Natural killer cell (primary cell): ENCODE measurements at regions not wholly inside any gene's neighbourhood (a gene's known extent, or its start where the extent isn't known, plus 50 kb on each side); places are given as distances from the start of the nearest gene placed in this dataset.

Experiments used
- ATAC-seq, 3 donors: fragments of 150-1000 bp in 2 of 3; fragments of 200-7000 bp in 1 of 3; cut with Tn5 transposase; 1 replicate in 1 of 3; 2 replicates in 2 of 3; pipeline ENCODE4 v1.10.0; 2021; ENCODE audit warnings: mild to moderate bottlenecking in 2 of 3, moderate library complexity in 2 of 3
- DNase-seq, 2 donors: peaks; one replicate each; pipeline versions ENCODE4 v3.0.0 to v3.0.0-alpha.2; 2013 to 2021; ENCODE audit warnings: mixed read lengths in 1 of 2
- H3K27ac ChIP-seq: one replicate; pipeline ENCODE4 v1.5.1; 2013; ENCODE audit warnings: mild to moderate bottlenecking, low read length
- H3K27me3 ChIP-seq: one replicate; pipeline ENCODE4 v1.6.1; 2013; ENCODE audit warnings: low read length; ENCODE audit not compliant: control insufficient read depth, insufficient read depth
- H3K36me3 ChIP-seq: one replicate; pipeline ENCODE4 v1.6.1; 2013; ENCODE audit warnings: low read length; ENCODE audit not compliant: control insufficient read depth, insufficient read depth
- H3K4me1 ChIP-seq: one replicate; pipeline ENCODE4 v1.6.1; 2013; ENCODE audit warnings: low read length; ENCODE audit not compliant: control insufficient read depth, insufficient read depth
- H3K4me3 ChIP-seq: one replicate; pipeline ENCODE4 v1.5.1; 2013; ENCODE audit warnings: low read length
- H3K9me3 ChIP-seq: one replicate; pipeline ENCODE4 v1.6.1; 2013; ENCODE audit warnings: low read length; ENCODE audit not compliant: control insufficient read depth, insufficient read depth
- H3K27ac Mint-ChIP-seq, 2 donors: one replicate each; pipeline ENCODE4 v1.8.0; 2022; ENCODE audit warnings: mild to moderate bottlenecking in 2 of 2, mixed read lengths in 2 of 2, moderate library complexity in 1 of 2
- H3K27me3 Mint-ChIP-seq, 2 donors: one replicate each; pipeline ENCODE4 v1.8.0; 2022; ENCODE audit warnings: low read depth in 2 of 2, mixed read lengths in 2 of 2
- H3K36me3 Mint-ChIP-seq: one replicate; pipeline ENCODE4 v1.8.0; 2022; ENCODE audit warnings: mixed read lengths
- H3K4me1 Mint-ChIP-seq, 2 donors: one replicate each; pipeline ENCODE4 v1.8.0; 2022; ENCODE audit warnings: mixed read lengths in 2 of 2
- H3K4me3 Mint-ChIP-seq: one replicate; pipeline ENCODE4 v1.8.0; 2022; ENCODE audit warnings: mild to moderate bottlenecking, moderate library complexity, mixed read lengths
- H3K9me3 Mint-ChIP-seq, 2 donors: one replicate each; pipeline ENCODE4 v1.8.0; 2022; ENCODE audit warnings: mixed read lengths in 2 of 2
- WGBS: methylation state at CpG from one replicate; pipeline ENCODE4 v1.1.7; 2013; ENCODE audit warnings: missing lambda C conversion rate; ENCODE audit not compliant: insufficient coverage; 5-methylcytosine and 5-hydroxymethylcytosine counted together
- intact Hi-C: fragments of 100-400 bp; cut with micrococcal nuclease; formaldehyde crosslinking; loops from one replicate; pipeline ENCODE4 v1.14.2; 2022
- TF ChIP-seq, protein P1 (sequence below): fragments of 200-600 bp; IDR thresholded peaks from one replicate; pipeline ENCODE4 v1.8.0; 2022; ENCODE audit warnings: antibody characterized with exemption

DNA sequence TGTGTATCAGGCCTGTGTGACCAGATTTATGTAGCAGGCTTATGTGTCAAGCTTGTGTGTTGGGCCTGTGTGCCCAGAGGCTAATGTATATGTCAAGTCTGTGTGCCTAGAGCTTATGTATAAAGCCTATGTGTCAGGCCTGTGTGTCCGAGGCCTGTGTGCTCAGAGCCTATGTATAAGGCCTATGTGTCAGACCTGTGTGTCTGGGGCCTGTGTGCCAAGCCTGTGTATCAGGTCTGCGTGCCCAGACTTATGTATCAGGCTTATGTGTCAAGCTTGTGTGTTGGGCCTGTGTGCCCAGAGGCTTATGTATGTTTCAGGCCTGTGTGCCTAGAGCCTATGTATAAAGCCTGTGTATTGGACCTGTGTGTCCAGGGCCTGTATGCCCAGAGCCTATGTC is 249.3 kb upstream of the AVPR1A start:
- no peak for DNase-seq
- no peak overlapping the region for H3K4me3 Mint-ChIP-seq
- WGBS, result 90% methylated on average over 2 of the region's 2 CpGs
- TF ChIP-seq, protein P1, sequence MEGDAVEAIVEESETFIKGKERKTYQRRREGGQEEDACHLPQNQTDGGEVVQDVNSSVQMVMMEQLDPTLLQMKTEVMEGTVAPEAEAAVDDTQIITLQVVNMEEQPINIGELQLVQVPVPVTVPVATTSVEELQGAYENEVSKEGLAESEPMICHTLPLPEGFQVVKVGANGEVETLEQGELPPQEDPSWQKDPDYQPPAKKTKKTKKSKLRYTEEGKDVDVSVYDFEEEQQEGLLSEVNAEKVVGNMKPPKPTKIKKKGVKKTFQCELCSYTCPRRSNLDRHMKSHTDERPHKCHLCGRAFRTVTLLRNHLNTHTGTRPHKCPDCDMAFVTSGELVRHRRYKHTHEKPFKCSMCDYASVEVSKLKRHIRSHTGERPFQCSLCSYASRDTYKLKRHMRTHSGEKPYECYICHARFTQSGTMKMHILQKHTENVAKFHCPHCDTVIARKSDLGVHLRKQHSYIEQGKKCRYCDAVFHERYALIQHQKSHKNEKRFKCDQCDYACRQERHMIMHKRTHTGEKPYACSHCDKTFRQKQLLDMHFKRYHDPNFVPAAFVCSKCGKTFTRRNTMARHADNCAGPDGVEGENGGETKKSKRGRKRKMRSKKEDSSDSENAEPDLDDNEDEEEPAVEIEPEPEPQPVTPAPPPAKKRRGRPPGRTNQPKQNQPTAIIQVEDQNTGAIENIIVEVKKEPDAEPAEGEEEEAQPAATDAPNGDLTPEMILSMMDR, result no peak
- no peaks in the 10 kb centered on the region for H3K27me3 Mint-ChIP-seq
- H3K4me1 Mint-ChIP-seq, result no peaks in the 10 kb centered on the region
- H3K27me3 ChIP-seq, result no peaks in the 10 kb centered on the region
- peaks cover 4 to 9% of the 10 kb centered on the region in 2 donors for H3K9me3 Mint-ChIP-seq
- H3K27ac Mint-ChIP-seq, result no peak overlapping the region
- H3K4me3 ChIP-seq, result no peak overlapping the region
- ATAC-seq, result peak in 1 of 3 donors; percentile 21
- intact Hi-C loops, result no loop called here
- H3K9me3 ChIP-seq, result peaks cover 5% of the 10 kb centered on the region
- no peaks in the 10 kb centered on the region for H3K36me3 Mint-ChIP-seq
- H3K27ac ChIP-seq, result no peak overlapping the region
- no peaks in the 10 kb centered on the region for H3K36me3 ChIP-seq
- H3K4me1 ChIP-seq, result no peaks in the 10 kb centered on the region

DNA sequence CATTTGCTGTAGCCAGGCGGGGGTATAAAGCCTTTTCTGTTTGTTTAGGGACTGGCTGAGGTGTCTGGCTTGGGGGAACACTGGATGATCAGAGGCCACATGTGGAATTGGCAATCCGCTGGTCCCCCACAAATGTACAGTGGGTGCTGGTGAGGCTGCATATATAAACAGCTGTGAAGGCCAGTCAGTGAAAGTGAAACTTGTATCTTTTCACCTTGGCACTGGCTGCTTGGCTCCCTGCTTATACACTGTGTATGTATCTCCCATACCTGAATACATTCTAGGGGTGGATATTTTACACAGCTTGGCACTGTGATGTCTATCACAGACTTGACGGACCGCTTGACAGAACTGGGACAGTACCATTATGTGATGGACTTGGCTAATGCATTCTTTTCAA is 246.8 kb upstream of the AVPR1A start:
- 88% methylated on average over 4 of the region's 4 CpGs for WGBS
- Mint-ChIP-seq H3K4me1 (no peaks in the 10 kb centered on the region), H3K36me3 (no peaks in the 10 kb centered on the region), H3K27ac (no peak overlapping the region), H3K27me3 (no peaks in the 10 kb centered on the region), H3K4me3 (no peak overlapping the region), H3K9me3 (peaks cover 4 to 8% of the 10 kb centered on the region in 2 donors)
- no peak overlapping the region for H3K4me3 ChIP-seq
- no peak for DNase-seq
- intact Hi-C loops, result no loop called here
- H3K4me1 ChIP-seq, result no peaks in the 10 kb centered on the region
- peaks cover 5% of the 10 kb centered on the region for H3K9me3 ChIP-seq
- TF ChIP-seq, protein P1, result no peak
- H3K27me3 ChIP-seq, result no peaks in the 10 kb centered on the region
- no peak for ATAC-seq
- H3K27ac ChIP-seq, result no peak overlapping the region
- no peaks in the 10 kb centered on the region for H3K36me3 ChIP-seq

DNA sequence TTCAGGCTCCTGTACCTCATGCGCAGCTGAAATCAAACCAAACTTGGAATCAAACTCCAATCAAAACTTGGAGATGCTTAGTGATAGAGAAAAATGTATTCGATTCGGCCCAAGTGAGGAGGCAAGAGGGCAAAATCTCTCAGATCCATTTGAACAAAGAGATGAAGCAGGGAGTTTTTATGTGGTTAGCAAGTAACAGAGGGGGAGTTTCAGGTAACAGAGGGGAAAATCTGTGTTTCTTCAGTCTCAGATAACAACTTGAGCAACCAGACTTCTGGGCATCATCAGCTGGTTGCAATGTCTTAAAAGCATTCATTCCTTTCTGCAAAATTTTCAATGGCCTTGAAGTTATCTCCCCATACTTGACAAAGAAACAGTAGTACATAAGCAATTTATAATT is 245.1 kb upstream of the AVPR1A start:
- intact Hi-C loops, result no loop called here

DNA sequence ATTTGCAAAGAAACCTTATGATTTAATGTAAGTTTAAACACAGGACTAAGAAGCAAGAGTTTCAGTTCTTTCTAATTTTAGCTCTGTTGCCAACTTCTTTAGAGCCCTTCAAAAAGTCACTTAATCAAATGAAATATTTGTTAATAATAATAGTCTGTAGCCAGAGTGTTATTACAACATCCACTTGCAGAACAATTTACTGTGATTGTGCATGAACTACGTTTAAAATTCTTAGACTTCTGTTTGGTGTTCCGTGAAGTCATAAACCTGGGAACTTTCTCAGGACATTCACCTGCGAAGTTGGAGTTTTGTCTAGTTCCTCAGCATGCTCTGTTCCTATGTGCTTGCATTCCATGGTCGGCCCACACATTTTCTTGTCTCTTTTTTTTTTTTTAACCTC is 244.0 kb upstream of the AVPR1A start:
- TF ChIP-seq, protein P1, result no peak
- no peaks in the 10 kb centered on the region for H3K36me3 ChIP-seq
- Mint-ChIP-seq H3K9me3 (peaks cover 4 to 10% of the 10 kb centered on the region in 2 donors), H3K36me3 (no peaks in the 10 kb centered on the region), H3K27me3 (no peaks in the 10 kb centered on the region), H3K4me3 (no peak overlapping the region), H3K4me1 (no peaks in the 10 kb centered on the region), H3K27ac (no peak overlapping the region)
- no peak overlapping the region for H3K27ac ChIP-seq
- ATAC-seq, result no peak
- H3K4me1 ChIP-seq, result no peaks in the 10 kb centered on the region
- peaks cover 5% of the 10 kb centered on the region for H3K9me3 ChIP-seq
- H3K27me3 ChIP-seq, result no peaks in the 10 kb centered on the region
- DNase-seq, result no peak
- intact Hi-C loops, result no loop called here
- no peak overlapping the region for H3K4me3 ChIP-seq
- whole genome bisulfite sequencing, result 73% methylated on average over 3 of the region's 4 CpGs

More for the DNA sequence above, 245.1 kb upstream of the AVPR1A start:
- H3K9me3 ChIP-seq, result peaks cover 5% of the 10 kb centered on the region
- Mint-ChIP-seq H3K9me3 (peaks cover 4 to 10% of the 10 kb centered on the region in 2 donors), H3K4me1 (no peaks in the 10 kb centered on the region), H3K27me3 (no peaks in the 10 kb centered on the region), H3K4me3 (no peak overlapping the region), H3K27ac (no peak overlapping the region), H3K36me3 (no peaks in the 10 kb centered on the region)
- H3K27me3 ChIP-seq, result no peaks in the 10 kb centered on the region
- no peak overlapping the region for H3K27ac ChIP-seq
- TF ChIP-seq, protein P1, result no peak
- H3K36me3 ChIP-seq, result no peaks in the 10 kb centered on the region
- DNase-seq, result no peak
- no peak overlapping the region for H3K4me3 ChIP-seq
- 80% methylated on average over 3 of the region's 3 CpGs for WGBS
- no peak for ATAC-seq
- no peaks in the 10 kb centered on the region for H3K4me1 ChIP-seq
